HEK293T (cell line): ENCODE measurements at regions not wholly inside any gene's neighbourhood (a gene's known extent, or its start where the extent isn't known, plus 50 kb on each side); places are given as distances from the start of the nearest gene placed in this dataset.

Experiments used
- CTBP1 ChIP-seq: fragments of 450-650 bp; IDR thresholded peaks from 2 replicates; pipeline ENCODE4 v1.6.1; 2016; ENCODE audit warnings: borderline replicate concordance
- ELF4 ChIP-seq: fragments of 450-650 bp; IDR thresholded peaks from 2 replicates; pipeline ENCODE4 v1.6.1; 2017; ENCODE audit warnings: antibody characterized with exemption
- LEF1 ChIP-seq: fragments of 450-650 bp; IDR thresholded peaks from 2 replicates; pipeline ENCODE4 v1.6.1; 2017; ENCODE audit warnings: mild to moderate bottlenecking, borderline replicate concordance
- SP1 ChIP-seq: fragments of 450-650 bp; IDR thresholded peaks from 2 replicates; pipeline ENCODE4 v1.6.1; 2017
- TARDBP ChIP-seq: fragments of 450-650 bp; IDR thresholded peaks from 2 replicates; pipeline ENCODE4 v1.6.1; 2016
- ZNF384 ChIP-seq: fragments of 450-650 bp; IDR thresholded peaks from 2 replicates; pipeline ENCODE4 v1.6.1; 2016
- TF ChIP-seq, protein P1 (sequence below): fragments of 450-650 bp; IDR thresholded peaks from 2 replicates; pipeline ENCODE4 v1.6.1; 2016

GRCh38 chr11:115848611-115849010, 344.4 kb upstream of the CADM1 start:
- TF ChIP-seq SP1 (no peak), LEF1 (no peak), ZNF384 (no peak), TARDBP (no peak), ELF4 (no peak), CTBP1 (no peak)
- TF ChIP-seq, protein P1, sequence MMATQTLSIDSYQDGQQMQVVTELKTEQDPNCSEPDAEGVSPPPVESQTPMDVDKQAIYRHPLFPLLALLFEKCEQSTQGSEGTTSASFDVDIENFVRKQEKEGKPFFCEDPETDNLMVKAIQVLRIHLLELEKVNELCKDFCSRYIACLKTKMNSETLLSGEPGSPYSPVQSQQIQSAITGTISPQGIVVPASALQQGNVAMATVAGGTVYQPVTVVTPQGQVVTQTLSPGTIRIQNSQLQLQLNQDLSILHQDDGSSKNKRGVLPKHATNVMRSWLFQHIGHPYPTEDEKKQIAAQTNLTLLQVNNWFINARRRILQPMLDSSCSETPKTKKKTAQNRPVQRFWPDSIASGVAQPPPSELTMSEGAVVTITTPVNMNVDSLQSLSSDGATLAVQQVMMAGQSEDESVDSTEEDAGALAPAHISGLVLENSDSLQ = no peak
